Uterus (tissue), 2 donors: ENCODE measurements at regions not wholly inside any gene's neighbourhood (a gene's known extent, or its start where the extent isn't known, plus 50 kb on each side); places are given as distances from the start of the nearest gene placed in this dataset.

Experiments used
- POLR2A ChIP-seq, 2 donors: fragments of 450-650 bp; IDR thresholded peaks; one replicate each; pipeline ENCODE4 v1.6.1; 2016; ENCODE audit warnings: antibody characterized with exemption in 2 of 2, mild to moderate bottlenecking in 1 of 2, moderate library complexity in 1 of 2
- TF ChIP-seq, protein P1 (sequence below), 4 experiments: fragments of 200-600 bp in 2 of 4; fragments of 450-650 bp in 2 of 4; sonication (generic) in 2 of 4; IDR thresholded peaks; one replicate each; pipeline ENCODE4 v1.5.1; 2016 to 2019; ENCODE audit warnings: antibody characterized with exemption in 4 of 4, mild to moderate bottlenecking in 2 of 4, moderate library complexity in 1 of 4

DNA sequence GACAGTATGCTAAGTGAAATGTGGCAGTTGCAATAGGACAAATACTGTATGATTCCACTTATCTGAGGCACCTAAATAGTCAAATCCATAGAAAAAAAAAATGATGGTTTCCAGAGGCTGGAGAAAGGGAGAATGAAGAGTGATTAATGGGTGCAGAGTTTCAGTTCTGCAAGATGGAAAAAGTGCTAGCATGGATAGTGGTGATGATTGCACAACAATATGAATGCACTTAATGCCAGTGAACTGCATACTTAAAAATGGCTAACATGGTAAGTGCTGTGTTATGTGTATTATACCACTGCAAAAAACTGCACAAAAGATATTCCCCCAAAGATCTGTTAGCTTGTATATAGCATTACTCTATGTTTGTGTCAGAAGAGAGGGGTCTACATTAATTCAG, 185.4 kb downstream of the INHBB start:
- TF ChIP-seq, protein P1, sequence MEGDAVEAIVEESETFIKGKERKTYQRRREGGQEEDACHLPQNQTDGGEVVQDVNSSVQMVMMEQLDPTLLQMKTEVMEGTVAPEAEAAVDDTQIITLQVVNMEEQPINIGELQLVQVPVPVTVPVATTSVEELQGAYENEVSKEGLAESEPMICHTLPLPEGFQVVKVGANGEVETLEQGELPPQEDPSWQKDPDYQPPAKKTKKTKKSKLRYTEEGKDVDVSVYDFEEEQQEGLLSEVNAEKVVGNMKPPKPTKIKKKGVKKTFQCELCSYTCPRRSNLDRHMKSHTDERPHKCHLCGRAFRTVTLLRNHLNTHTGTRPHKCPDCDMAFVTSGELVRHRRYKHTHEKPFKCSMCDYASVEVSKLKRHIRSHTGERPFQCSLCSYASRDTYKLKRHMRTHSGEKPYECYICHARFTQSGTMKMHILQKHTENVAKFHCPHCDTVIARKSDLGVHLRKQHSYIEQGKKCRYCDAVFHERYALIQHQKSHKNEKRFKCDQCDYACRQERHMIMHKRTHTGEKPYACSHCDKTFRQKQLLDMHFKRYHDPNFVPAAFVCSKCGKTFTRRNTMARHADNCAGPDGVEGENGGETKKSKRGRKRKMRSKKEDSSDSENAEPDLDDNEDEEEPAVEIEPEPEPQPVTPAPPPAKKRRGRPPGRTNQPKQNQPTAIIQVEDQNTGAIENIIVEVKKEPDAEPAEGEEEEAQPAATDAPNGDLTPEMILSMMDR (IDR thresholded peaks at IDR 0.05), result no peak
- TF ChIP-seq POLR2A (IDR thresholded peaks at IDR 0.05), result no peak
